Adrenal gland (tissue), 9 donors: ENCODE measurements at regions not wholly inside any gene's neighbourhood (a gene's known extent, or its start where the extent isn't known, plus 50 kb on each side); places are given as distances from the start of the nearest gene placed in this dataset.

Experiments
- DNase-seq, 7 donors: peaks; one replicate each; pipeline ENCODE4 v3.0.0-alpha.2; 2019 to 2020
- H3K27ac ChIP-seq, 5 donors: fragments of 200-600 bp; sonication (generic) in 4 of 5; 1 replicate in 3 of 5; 2 replicates in 2 of 5; pipeline versions ENCODE4 v1.5.1 to v1.8.0; 2016 to 2020; ENCODE audit warnings: mild to moderate bottlenecking in 1 of 5
- H3K27me3 ChIP-seq: fragments of 200-600 bp; 2 replicates; pipeline ENCODE4 v1.8.0; 2021
- H3K36me3 ChIP-seq, 2 donors: fragments of 200-600 bp; replicated peaks in 1 of 2; 1 replicate in 1 of 2; 2 replicates in 1 of 2; pipeline versions ENCODE4 v1.5.1 to v1.8.0; 2018 to 2022
- H3K4me1 ChIP-seq, 2 donors: fragments of 200-600 bp; replicated peaks in 1 of 2; 1 replicate in 1 of 2; 2 replicates in 1 of 2; pipeline versions ENCODE4 v1.5.1 to v1.8.0; 2018 to 2021
- H3K4me3 ChIP-seq, 4 donors: fragments of 200-600 bp; sonication (generic) in 3 of 4; one replicate each; pipeline ENCODE4 v1.5.1; 2016 to 2018
- H3K9me3 ChIP-seq, 3 donors: fragments of 200-600 bp; sonication (generic) in 1 of 3; replicated peaks in 1 of 3; 1 replicate in 2 of 3; 2 replicates in 1 of 3; pipeline versions ENCODE4 v1.5.1 to v1.8.0; 2016 to 2021
- POLR2A ChIP-seq, 2 donors: fragments of 450-650 bp; IDR thresholded peaks; one replicate each; pipeline ENCODE4 v1.6.1; 2017; ENCODE audit warnings: antibody characterized with exemption in 2 of 2, mild to moderate bottlenecking in 2 of 2, moderate library complexity in 1 of 2
- WGBS, 4 donors: extraction: QIAGEN DNeasy Blood & Tissue Kit in 2 of 4; methylation state at CpG; one replicate each; pipeline versions ENCODE4 v1.1.5 to v1.1.7; 2013 to 2017; 5-methylcytosine and 5-hydroxymethylcytosine counted together
- intact Hi-C, 2 donors: fragments of 100-400 bp; cut with DNase I; formaldehyde crosslinking; loops; one replicate each; pipeline versions ENCODE4 v1.14.1 to v1.15.0; 2022 to 2023
- TF ChIP-seq, protein P1 (sequence below), 6 experiments: fragments of 450-650 bp in 4 of 6; fragments of 200-600 bp in 2 of 6; sonication (generic) in 1 of 6; IDR thresholded peaks; 1 replicate in 5 of 6; 2 replicates in 1 of 6; pipeline versions ENCODE4 v1.5.1 to v1.8.0; 2016 to 2021; ENCODE audit warnings: antibody characterized with exemption in 6 of 6, mild to moderate bottlenecking in 2 of 6, moderate library complexity in 1 of 6
- donor health status: healthy with polysubstance abuse.
- donor health status: Bipolar disorder and iron deficiency.
- donor health status: DM: yes; HTN: yes; CAD: no.
- donor health status: DM: no; HTN: no; CAD: no.
- donor health status: DM: no; HTN: no; CAD: no.

DNA sequence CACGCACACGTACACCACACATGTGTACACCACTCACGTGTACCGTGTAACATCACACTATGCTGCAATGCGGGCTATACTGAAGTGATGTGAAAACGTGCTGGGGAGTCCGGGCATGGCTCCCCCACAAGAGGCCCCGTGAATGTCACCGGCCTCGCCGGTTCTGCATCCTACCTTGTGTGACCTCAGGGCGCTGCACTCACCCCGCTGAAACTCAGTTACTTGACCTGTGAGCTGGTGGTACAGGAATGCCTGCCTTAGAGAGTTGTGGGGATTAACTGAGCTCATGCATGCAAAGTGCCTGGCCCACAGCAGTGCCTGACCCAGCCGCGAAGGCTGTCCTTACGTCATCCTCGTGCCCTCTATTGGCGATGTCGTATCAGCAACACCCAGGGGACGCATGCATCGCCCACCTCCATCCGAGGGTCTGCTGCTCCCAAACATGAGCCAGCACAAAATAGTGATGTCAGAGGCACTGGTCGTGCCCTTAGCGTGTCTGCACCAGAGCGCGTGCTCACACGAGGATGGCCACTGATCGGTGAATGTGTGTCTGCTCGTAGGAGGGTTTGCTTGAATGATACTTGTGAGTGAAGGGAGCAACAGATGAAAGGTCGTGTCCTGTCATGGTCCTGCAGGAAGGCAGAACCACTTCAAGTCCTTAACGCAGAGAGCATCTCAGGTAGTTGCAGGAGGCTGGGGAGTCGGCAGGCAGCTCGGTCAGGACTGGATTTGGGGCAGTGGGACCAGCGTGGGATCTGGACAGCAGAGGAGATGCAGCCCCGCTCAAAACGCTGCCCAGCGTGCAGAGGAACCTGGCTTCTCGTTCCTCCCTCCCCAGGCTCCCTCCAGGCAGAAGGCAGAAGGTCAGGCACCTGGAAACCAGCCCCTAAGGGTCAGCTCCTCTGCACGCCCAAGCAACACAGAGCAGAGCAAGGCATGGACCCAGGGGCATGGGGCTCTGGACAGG lies 126.2 kb upstream of the SPACA7 start:
- Histone ChIP-seq H3K4me3 (no peak overlapping the region), H3K36me3 (no peaks in the 10 kb centered on the region), H3K27ac (no peak overlapping the region), H3K4me1 (no peaks in the 10 kb centered on the region), H3K9me3 (no peaks in the 10 kb centered on the region), H3K27me3 (peaks cover 7% of the 10 kb centered on the region)
- DNase-seq, result peak in 1 of 7 donors; percentile 45
- intact Hi-C loops, result no loop called here
- 74 to 78% (median 76%) methylated on average over 18 to 39 of the region's 39 CpGs for WGBS, 4 donors
- no peak for TF ChIP-seq POLR2A (IDR thresholded peaks at IDR 0.05)
- TF ChIP-seq, protein P1, sequence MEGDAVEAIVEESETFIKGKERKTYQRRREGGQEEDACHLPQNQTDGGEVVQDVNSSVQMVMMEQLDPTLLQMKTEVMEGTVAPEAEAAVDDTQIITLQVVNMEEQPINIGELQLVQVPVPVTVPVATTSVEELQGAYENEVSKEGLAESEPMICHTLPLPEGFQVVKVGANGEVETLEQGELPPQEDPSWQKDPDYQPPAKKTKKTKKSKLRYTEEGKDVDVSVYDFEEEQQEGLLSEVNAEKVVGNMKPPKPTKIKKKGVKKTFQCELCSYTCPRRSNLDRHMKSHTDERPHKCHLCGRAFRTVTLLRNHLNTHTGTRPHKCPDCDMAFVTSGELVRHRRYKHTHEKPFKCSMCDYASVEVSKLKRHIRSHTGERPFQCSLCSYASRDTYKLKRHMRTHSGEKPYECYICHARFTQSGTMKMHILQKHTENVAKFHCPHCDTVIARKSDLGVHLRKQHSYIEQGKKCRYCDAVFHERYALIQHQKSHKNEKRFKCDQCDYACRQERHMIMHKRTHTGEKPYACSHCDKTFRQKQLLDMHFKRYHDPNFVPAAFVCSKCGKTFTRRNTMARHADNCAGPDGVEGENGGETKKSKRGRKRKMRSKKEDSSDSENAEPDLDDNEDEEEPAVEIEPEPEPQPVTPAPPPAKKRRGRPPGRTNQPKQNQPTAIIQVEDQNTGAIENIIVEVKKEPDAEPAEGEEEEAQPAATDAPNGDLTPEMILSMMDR (IDR thresholded peaks at IDR 0.05), result no peak

DNA sequence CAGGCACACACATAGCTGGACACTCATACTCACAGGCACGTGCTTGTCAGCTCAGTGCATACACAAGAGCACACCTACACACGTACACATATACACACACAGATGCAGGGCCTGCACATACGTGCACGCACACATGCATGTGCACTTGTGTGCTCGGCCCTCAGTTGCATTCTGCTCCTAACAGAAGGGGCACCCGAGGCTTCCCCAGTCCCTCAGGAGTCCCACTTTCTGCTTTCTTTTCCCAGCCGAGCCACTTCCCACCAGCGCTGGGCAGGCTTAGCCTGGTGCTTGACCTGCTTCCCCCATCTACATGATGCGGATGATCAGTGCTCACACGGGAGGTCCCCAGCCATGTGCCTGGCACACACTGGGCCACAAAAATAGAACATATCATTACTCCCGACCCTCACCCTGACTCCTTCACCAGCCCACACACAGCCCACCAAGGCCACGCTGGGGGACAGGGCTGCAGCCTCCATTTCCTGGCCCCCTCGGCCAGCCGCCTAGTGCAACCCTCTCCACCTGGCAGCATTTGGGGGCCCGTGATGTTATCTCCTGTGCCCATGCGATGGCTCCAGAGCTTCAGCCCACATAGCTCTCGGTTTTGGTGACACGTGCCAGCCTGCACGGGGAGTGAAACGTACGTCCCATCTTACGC lies 125.2 kb upstream of the SPACA7 start:
- whole genome bisulfite sequencing, 4 donors, result 68 to 77% (median 70%) methylated on average over 19 to 22 of the region's 22 CpGs
- Histone ChIP-seq H3K4me1 (no peaks in the 10 kb centered on the region), H3K4me3 (no peak overlapping the region), H3K9me3 (no peaks in the 10 kb centered on the region), H3K27ac (no peak overlapping the region), H3K36me3 (no peaks in the 10 kb centered on the region), H3K27me3 (peaks cover 7% of the 10 kb centered on the region)
- peak in 1 of 7 donors; percentile 9 for DNase-seq
- intact Hi-C loops, result no loop called here
- TF ChIP-seq, protein P1 (IDR thresholded peaks at IDR 0.05), result no peak
- no peak for TF ChIP-seq POLR2A (IDR thresholded peaks at IDR 0.05)

DNA sequence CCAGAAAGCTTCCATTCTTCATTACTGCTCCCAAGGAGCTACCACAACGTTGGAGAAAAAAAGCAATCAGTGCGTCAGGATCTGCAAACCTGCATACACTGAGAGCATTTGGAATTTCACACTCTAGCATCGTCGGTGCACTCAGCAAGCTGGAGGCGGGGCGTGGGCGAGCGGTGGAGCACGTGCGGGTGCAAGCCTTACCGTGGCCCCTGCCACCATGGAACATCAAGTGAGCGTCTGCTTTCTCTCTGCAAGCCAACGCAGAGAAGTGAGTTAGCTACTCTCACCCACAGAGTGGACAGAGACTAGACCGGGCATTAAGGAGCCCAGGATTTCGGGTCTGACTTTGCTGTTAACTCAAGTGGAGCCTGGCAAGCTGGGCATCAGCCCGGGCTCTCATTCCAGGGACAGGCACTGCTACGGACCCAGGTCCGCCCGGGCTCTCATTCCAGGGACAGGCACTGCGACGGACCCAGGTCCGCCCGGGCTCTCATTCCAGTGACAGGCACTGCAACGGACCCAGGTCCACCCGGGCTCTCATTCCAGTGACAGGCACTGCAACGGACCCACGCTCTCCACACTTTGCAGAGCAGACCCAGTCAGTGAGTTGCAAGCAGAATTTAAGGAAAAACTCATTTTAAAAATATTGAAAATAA lies 124.1 kb upstream of the SPACA7 start:
- H3K4me3 ChIP-seq, result no peak overlapping the region
- intact Hi-C loops, result no loop called here
- TF ChIP-seq, protein P1 (IDR thresholded peaks at IDR 0.05), result no peak
- TF ChIP-seq POLR2A (IDR thresholded peaks at IDR 0.05), result no peak
- peak in 1 of 7 donors; percentile 18 for DNase-seq
- no peak overlapping the region for H3K27ac ChIP-seq
- 67 to 78% (median 76%) methylated on average over 12 to 27 of the region's 27 CpGs for WGBS, 4 donors
- H3K4me1 ChIP-seq, result no peaks in the 10 kb centered on the region
- no peaks in the 10 kb centered on the region for H3K36me3 ChIP-seq
- peaks cover 7% of the 10 kb centered on the region for H3K27me3 ChIP-seq
- no peaks in the 10 kb centered on the region for H3K9me3 ChIP-seq
